HAP-1 (cell line): ENCODE measurements at regions not wholly inside any gene's neighbourhood (a gene's known extent, or its start where the extent isn't known, plus 50 kb on each side); places are given as distances from the start of the nearest gene placed in this dataset.
"Not testable (repeated sequence)": the region's sequence is repeated elsewhere in the genome, so short reads cannot be mapped to it uniquely, and the experiment has no call there.

ENCODE experiments used
- DNase-seq, 2 experiments: peaks; one replicate each; pipeline ENCODE4 v3.0.0-alpha.2; 2016 to 2020; ENCODE audit warnings: low spot score in 2 of 2
- H3K27me3 ChIP-seq: fragments of 250-450 bp; sonication (Bioruptor Pico); 2 replicates; pipeline ENCODE4 v1.5.1; 2020; ENCODE audit warnings: low read depth, mild to moderate bottlenecking, moderate library complexity
- H3K36me3 ChIP-seq: fragments of 250-450 bp; sonication (Bioruptor Pico); replicated peaks from 2 replicates; pipeline ENCODE4 v1.5.1; 2020; ENCODE audit warnings: mild to moderate bottlenecking
- H3K4me1 ChIP-seq: fragments of 250-450 bp; sonication (Bioruptor Pico); 2 replicates; pipeline ENCODE4 v1.5.1; 2020; ENCODE audit warnings: mild to moderate bottlenecking
- H3K4me3 ChIP-seq: fragments of 250-450 bp; sonication (Bioruptor Pico); 2 replicates; pipeline ENCODE4 v1.5.1; 2020; ENCODE audit warnings: mild to moderate bottlenecking, moderate library complexity
- H3K9me3 ChIP-seq: fragments of 250-450 bp; sonication (Bioruptor Pico); 2 replicates; pipeline ENCODE4 v1.5.1; 2020; ENCODE audit warnings: mild to moderate bottlenecking, moderate library complexity
- in situ Hi-C: fragments of 300-500 bp; cut with MboI; formaldehyde crosslinking; loops from 3 replicates; pipeline ENCODE4 v1.14.3; 2020; ENCODE audit warnings: low sequenced_read_pairs, inconsistent platforms, mixed read lengths

DNA sequence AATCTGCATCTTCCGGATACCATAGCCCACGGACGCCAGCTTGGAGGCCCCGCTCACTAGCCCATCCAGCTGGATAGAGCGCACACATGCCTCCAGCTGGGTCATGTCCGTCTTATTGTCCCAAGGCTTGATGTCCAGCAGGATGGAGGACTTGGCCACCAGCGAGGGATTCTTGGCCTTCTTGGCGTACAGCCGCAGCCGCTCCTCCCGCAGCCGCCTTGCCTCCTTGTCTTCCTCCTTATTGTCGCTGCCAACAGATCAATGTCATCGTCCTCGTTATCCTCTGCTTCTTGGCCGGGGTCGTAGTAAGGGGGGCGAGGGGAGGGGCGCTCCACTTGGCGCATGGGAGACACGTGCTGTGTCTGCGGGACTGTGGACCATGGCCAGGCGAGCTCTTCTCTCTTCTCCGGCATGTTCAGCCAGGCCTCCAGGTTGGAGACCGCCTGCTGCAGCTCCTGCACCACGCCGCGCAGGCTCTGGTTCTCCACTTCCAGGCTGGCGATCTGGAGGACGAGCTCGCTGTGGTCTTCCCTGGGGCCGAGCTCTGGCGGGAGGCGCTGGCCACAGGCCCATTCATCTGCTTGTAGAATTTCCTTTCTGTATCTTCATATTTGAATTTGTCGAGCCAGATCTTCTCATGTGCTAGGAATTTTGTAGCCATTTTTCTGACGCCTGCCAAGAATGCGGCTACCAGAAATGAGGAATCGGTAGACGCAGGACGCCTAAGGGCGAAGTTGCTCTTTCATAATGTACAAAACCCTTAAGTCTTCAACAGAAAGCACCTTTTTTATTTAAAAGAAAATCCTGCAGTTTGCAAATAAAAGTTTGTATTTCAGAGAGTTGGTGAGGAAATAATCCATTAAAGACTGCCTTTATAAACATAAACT is 60.1 kb upstream of the PTPRK start:
- H3K36me3 ChIP-seq: no peaks in the 10 kb centered on the region
- no peaks in the 10 kb centered on the region for H3K9me3 ChIP-seq
- no peaks in the 10 kb centered on the region; the same call in 1 of the 2 replicates for H3K4me1 ChIP-seq
- no peak overlapping the region for H3K4me3 ChIP-seq
- in situ Hi-C loops: no loop called here
- DNase-seq: peak; percentile 68 to 71
- no peaks in the 10 kb centered on the region for H3K27me3 ChIP-seq

GRCh38 chr6:128575254-128575653 is 54.9 kb upstream of the PTPRK start:
- H3K9me3 ChIP-seq, in situ Hi-C loops, H3K27me3 ChIP-seq, H3K36me3 ChIP-seq, H3K4me3 ChIP-seq, DNase-seq: not testable (repeated sequence)
- H3K4me1 ChIP-seq: peaks cover 22% of the 10 kb centered on the region

- peaks cover 31% of the 10 kb centered on the region for H3K4me1 ChIP-seq
- no peak for DNase-seq
- H3K9me3 ChIP-seq: no peaks in the 10 kb centered on the region
- in situ Hi-C loops: no loop called here
- no peaks in the 10 kb centered on the region for H3K36me3 ChIP-seq
- H3K27me3 ChIP-seq: no peaks in the 10 kb centered on the region
- H3K4me3 ChIP-seq: no peak overlapping the region
Observed at GRCh38 chr6:128574402-128574801, 54.0 kb upstream of the PTPRK start.

DNA sequence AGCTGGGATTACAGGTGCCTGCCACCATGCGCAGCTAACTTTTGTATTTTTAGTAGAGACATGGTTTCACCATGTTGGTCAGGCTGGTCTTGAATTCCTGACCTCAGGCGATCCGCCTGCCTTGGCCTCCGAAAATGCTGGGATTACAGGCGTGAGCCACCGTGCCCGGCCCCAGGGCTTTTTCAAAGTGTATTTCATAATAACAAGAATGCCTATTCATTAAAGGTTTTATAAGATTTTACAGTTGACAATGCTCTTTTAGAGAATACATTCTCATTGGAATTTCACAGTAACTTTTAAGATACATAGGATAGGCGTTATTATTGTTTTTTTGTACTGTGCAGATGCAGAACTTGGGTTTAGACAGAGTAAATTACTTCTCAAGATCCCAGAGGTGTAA is 52.6 kb upstream of the PTPRK start:
- Histone ChIP-seq H3K9me3 (no peaks in the 10 kb centered on the region), H3K4me3 (no peak overlapping the region), H3K36me3 (no peaks in the 10 kb centered on the region), H3K27me3 (no peaks in the 10 kb centered on the region), H3K4me1 (peaks cover 32% of the 10 kb centered on the region)
- DNase-seq: peak; percentile 83
- in situ Hi-C loops: no loop called here

DNA sequence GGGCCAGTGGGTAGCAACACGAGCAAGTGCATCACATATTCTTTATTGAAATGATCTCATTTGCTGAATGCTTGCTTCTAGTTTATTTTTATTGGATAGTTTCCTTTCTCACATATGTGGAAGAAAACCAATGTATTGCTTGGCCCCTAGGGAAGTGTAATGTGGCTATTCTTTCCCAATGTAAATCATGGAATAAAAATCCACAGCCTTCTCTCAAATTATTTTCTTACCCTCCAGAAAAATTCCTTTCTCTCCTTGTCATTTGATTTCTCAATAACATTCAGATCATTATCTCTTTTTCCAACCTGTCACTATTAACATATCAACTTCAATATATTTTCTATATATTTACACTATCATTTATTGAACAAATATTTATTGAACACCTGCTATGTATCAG is 51.9 kb upstream of the PTPRK start:
- no peaks in the 10 kb centered on the region for H3K9me3 ChIP-seq
- in situ Hi-C loops: no loop called here
- no peaks in the 10 kb centered on the region for H3K36me3 ChIP-seq
- DNase-seq: no peak
- peaks cover 32% of the 10 kb centered on the region for H3K4me1 ChIP-seq
- no peak overlapping the region for H3K4me3 ChIP-seq
- H3K27me3 ChIP-seq: no peaks in the 10 kb centered on the region

DNA sequence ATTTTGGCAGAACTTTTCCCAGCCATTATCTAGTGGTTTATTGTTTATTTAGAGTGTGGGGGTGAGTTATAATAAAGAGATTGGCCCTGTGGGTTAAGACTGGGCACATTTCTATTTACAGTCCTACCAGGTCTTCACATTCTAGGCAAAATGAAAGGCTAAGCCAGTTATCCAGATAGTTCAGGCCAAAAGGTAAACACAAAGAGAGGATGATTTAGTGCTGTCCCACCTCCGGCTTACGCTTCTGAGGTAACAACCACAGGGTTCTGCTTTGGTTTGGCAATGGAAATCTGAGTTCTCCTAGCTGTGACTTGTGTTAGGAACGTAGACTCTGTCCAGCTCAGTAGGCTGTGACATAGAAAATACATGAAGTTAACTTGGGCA is 50.3 kb upstream of the PTPRK start:
- H3K36me3 ChIP-seq: no peaks in the 10 kb centered on the region
- no peak for DNase-seq
- H3K9me3 ChIP-seq: no peaks in the 10 kb centered on the region
- no peaks in the 10 kb centered on the region for H3K27me3 ChIP-seq
- in situ Hi-C loops: no loop called here
- H3K4me1 ChIP-seq: peaks cover 32% of the 10 kb centered on the region
- no peak overlapping the region for H3K4me3 ChIP-seq

DNA sequence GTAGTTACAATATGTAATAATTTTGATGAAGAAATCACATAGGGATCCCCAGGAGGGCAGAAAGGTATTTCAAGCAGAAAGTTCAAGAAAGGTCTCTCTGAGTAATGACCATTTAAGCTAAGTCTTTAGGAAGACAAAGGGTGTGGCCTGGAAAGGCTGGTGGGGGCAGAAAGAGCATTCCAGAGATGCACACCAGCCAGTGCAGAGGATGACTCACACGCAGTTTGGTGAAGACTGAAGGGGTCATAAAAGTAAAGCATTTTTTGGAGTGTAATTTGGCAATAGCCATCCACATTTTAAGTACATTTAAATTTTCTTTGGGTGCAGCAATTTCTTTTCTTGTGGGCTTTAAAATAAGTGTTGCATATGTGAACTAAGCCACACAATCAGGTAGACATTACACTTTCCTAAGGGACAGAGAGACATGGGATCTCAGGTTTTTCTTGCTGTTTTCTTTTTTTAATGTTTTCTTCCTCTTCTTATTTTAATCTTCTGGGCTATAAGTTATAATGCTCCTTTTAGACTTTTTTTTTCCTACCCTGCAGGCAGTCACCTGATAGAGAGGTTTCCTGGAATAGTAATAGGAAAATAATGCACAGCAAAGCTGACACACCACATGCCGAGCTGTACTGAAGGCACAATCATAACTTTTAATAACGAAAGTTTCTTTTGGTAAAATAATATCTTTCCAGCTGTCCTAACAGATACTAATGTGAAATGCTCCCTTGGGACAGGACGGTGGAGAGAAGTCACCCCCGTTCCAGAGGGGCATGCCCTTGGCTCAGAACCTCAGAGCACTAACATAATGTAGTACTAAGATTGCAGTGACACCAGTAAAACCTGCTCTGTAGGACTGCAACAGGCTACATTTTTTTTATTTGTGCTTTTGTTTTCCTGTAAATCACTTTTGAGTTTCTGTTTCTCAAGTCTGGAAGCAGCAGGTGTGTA is 49.6 kb upstream of the PTPRK start:
- Histone ChIP-seq H3K27me3 (no peaks in the 10 kb centered on the region), H3K36me3 (no peaks in the 10 kb centered on the region), H3K4me1 (peaks cover 32% of the 10 kb centered on the region), H3K9me3 (no peaks in the 10 kb centered on the region), H3K4me3 (no peak overlapping the region)
- peak; percentile 36 to 58 for DNase-seq
- in situ Hi-C loops: no loop called here
